Esophagus muscularis mucosa (tissue), 4 donors: ENCODE measurements at regions not wholly inside any gene's neighbourhood (a gene's known extent, or its start where the extent isn't known, plus 50 kb on each side); places are given as distances from the start of the nearest gene placed in this dataset.

Experiments
- DNase-seq: peaks from one replicate; pipeline ENCODE4 v3.0.0-alpha.2; 2017; ENCODE audit errors: extremely low spot score
- H3K27ac ChIP-seq, 4 donors: fragments of 200-600 bp; sonication (generic); replicated peaks in 1 of 4; 1 replicate in 3 of 4; 2 replicates in 1 of 4; pipeline ENCODE4 v1.5.1; 2016 to 2019; ENCODE audit warnings: mild to moderate bottlenecking in 1 of 4
- H3K27me3 ChIP-seq, 4 donors: fragments of 200-600 bp; sonication (generic); one replicate each; pipeline versions ENCODE4 v1.5.1 to v1.6.0; 2016 to 2019
- H3K36me3 ChIP-seq, 4 donors: fragments of 200-600 bp; sonication (generic); one replicate each; pipeline ENCODE4 v1.5.1; 2016 to 2019
- H3K4me1 ChIP-seq, 4 donors: fragments of 200-600 bp; sonication (generic); one replicate each; pipeline ENCODE4 v1.5.1; 2016 to 2019
- H3K4me3 ChIP-seq, 4 donors: fragments of 200-600 bp; sonication (generic); 1 replicate in 2 of 4; 2 replicates in 2 of 4; pipeline ENCODE4 v1.5.1; 2016 to 2019; ENCODE audit warnings: mild to moderate bottlenecking in 4 of 4, moderate library complexity in 1 of 4
- H3K9me3 ChIP-seq, 4 donors: fragments of 200-600 bp; sonication (generic); 1 replicate in 3 of 4; 2 replicates in 1 of 4; pipeline ENCODE4 v1.5.1; 2016 to 2019
- CTCF ChIP-seq, 3 experiments: fragments of 200-600 bp in 2 of 3; fragments of 450-650 bp in 1 of 3; sonication (generic) in 2 of 3; IDR thresholded peaks; one replicate each; pipeline ENCODE4 v1.5.1; 2017 to 2019; ENCODE audit warnings: antibody characterized with exemption in 3 of 3, mild to moderate bottlenecking in 2 of 3, moderate library complexity in 1 of 3
- EP300 ChIP-seq: sonication (generic); formaldehyde crosslinking; IDR thresholded peaks from one replicate; pipeline ENCODE4 v1.6.1; 2017; ENCODE audit warnings: antibody characterized with exemption
- POLR2A ChIP-seq: fragments of 450-650 bp; IDR thresholded peaks from one replicate; pipeline ENCODE4 v1.6.1; 2017; ENCODE audit warnings: antibody characterized with exemption, moderate library complexity, mild to moderate bottlenecking, low read depth
- POLR2AphosphoS5 ChIP-seq, 2 donors: sonication (generic); formaldehyde crosslinking; IDR thresholded peaks; one replicate each; pipeline ENCODE4 v1.6.1; 2017; ENCODE audit warnings: antibody characterized with exemption in 2 of 2
- WGBS: methylation state at CpG from one replicate; pipeline ENCODE4 v1.1.5; 2018; 5-methylcytosine and 5-hydroxymethylcytosine counted together
- intact Hi-C: fragments of 100-400 bp; cut with DNase I; formaldehyde crosslinking; loops from one replicate; pipeline ENCODE4 v1.15.1; 2023

GRCh38 chr18:39453882-39454281, 1888.3 kb upstream of the CELF4 start:
- Histone ChIP-seq H3K4me3 (peak overlapping the region; percentile 5 to 35 (median 23)), H3K27ac (peak overlapping the region in 1 of 4 donors; percentile 3)

GRCh38 chr18:39453356-39453755, 1887.8 kb upstream of the CELF4 start:
- no peaks in the 10 kb centered on the region for H3K27me3 ChIP-seq
- H3K4me3 ChIP-seq = peak overlapping the region in 1 of 4 donors; percentile 35
- peak overlapping the region in 1 of 4 donors; percentile 9 for H3K27ac ChIP-seq
- WGBS = 68% methylated on average over 2 of the region's 2 CpGs
- intact Hi-C loops = no loop called here
- no peaks in the 10 kb centered on the region for H3K36me3 ChIP-seq
- H3K9me3 ChIP-seq = no peaks in the 10 kb centered on the region
- TF ChIP-seq EP300 (no peak), CTCF (IDR thresholded peaks at IDR 0.05) (no peak), POLR2A (no peak), POLR2AphosphoS5 (IDR thresholded peaks at IDR 0.05) (no peak)
- no peak for DNase-seq
- H3K4me1 ChIP-seq = peaks cover 14 to 27% (median 18%) of the 10 kb centered on the region in 4 donors

More at GRCh38 chr18:39453882-39454281, 1888.3 kb upstream of the CELF4 start:
- intact Hi-C loops = no loop called here
- TF ChIP-seq POLR2A = no peak
- no peak for TF ChIP-seq CTCF (IDR thresholded peaks at IDR 0.05)
- TF ChIP-seq POLR2AphosphoS5 (IDR thresholded peaks at IDR 0.05) = no peak
- TF ChIP-seq EP300 = no peak
- Histone ChIP-seq H3K36me3 (no peaks in the 10 kb centered on the region), H3K27me3 (no peaks in the 10 kb centered on the region), H3K9me3 (no peaks in the 10 kb centered on the region), H3K4me1 (peaks cover 14 to 27% (median 18%) of the 10 kb centered on the region in 4 donors)
- WGBS = 0% methylated on average over 2 of the region's 2 CpGs
- no peak for DNase-seq

- Histone ChIP-seq H3K27me3 (no peaks in the 10 kb centered on the region), H3K27ac (no peak overlapping the region), H3K36me3 (no peaks in the 10 kb centered on the region), H3K4me1 (peaks cover 14 to 27% (median 18%) of the 10 kb centered on the region in 4 donors), H3K4me3 (no peak overlapping the region), H3K9me3 (no peaks in the 10 kb centered on the region)
- intact Hi-C loops = no loop called here
- TF ChIP-seq EP300 (no peak), POLR2A (no peak), POLR2AphosphoS5 (IDR thresholded peaks at IDR 0.05) (no peak), CTCF (IDR thresholded peaks at IDR 0.05) (no peak)
- no peak for DNase-seq
- WGBS = 96% methylated on average over 6 of the region's 6 CpGs
Observed at GRCh38 chr18:39450958-39451357, 1885.4 kb upstream of the CELF4 start.

- 43% methylated on average over 3 of the region's 3 CpGs for WGBS
- no peak for DNase-seq
- no peaks in the 10 kb centered on the region for H3K9me3 ChIP-seq
Observed at GRCh38 chr18:39449566-39449965, 1884.0 kb upstream of the CELF4 start.

More at GRCh38 chr18:39449566-39449965, 1884.0 kb upstream of the CELF4 start:
- Histone ChIP-seq H3K4me1 (peaks cover 14 to 21% (median 15%) of the 10 kb centered on the region in 4 donors), H3K27me3 (no peaks in the 10 kb centered on the region), H3K36me3 (no peaks in the 10 kb centered on the region), H3K27ac (no peak overlapping the region), H3K4me3 (no peak overlapping the region)
- intact Hi-C loops = no loop called here
- TF ChIP-seq POLR2A (no peak), POLR2AphosphoS5 (IDR thresholded peaks at IDR 0.05) (no peak), EP300 (no peak), CTCF (IDR thresholded peaks at IDR 0.05) (no peak)
